ENCODE measurements at regions not wholly inside any gene's neighbourhood (a gene's known extent, or its start where the extent isn't known, plus 50 kb on each side); places are given as distances from the start of the nearest gene placed in this dataset.
A peak's percentile ranks its signal among the peaks of the same experiment; 100 is the strongest.
"Not testable (repeated sequence)": the region's sequence is repeated elsewhere in the genome, so short reads cannot be mapped to it uniquely, and the experiment has no call there.

DNA sequence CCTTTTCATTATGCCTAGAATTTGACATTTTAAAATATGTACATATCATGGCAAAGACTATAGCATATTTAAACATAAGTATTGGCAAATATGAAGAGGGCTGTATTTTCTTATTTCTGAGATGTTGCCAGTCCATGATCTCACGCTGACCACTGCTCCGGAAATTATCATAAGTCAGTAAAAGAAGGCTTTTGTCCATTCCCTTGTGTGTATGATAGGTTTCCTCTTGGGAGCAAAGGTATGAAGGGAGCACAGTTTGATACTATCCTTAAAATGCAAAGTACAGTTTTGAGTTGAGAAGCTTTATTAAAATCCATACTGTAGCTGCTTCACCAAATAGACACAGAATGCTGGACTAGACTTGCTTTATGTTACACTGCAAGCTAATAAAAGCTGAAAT is 52.6 kb upstream of the AGA start:
- DNase-seq (ENCODE audit: low spot score), result no peak

- DNase-seq (ENCODE audit: low spot score), result not testable (repeated sequence)
Observed at GRCh38 chr4:177495626-177496025, 53.4 kb upstream of the AGA start.

DNA sequence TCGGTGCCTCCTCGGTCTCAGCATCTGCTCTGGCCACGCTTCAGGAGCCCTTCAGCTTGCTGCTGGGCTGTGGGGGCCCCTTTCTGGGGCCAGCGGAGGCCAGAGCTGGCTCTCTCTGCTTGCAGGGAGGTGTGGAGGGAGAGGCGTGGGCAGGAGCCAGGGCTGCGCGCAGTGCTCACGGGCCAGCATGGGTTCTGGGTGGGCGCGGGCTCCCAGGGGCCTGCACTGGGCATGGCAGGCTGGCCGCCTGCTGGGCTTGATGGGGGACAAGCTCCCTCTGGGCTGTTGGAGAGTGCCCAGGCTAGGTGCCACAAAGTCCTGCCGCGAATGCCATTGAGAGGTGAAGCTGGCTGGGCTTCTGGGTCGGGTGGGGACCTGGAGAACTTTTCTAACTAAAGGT is 57.3 kb upstream of the AGA start:
- no peak for DNase-seq (ENCODE audit: low spot score)

- DNase-seq (ENCODE audit: low spot score), result no peak
Observed at GRCh38 chr4:177505171-177505615, 63.0 kb upstream of the AGA start.

DNA sequence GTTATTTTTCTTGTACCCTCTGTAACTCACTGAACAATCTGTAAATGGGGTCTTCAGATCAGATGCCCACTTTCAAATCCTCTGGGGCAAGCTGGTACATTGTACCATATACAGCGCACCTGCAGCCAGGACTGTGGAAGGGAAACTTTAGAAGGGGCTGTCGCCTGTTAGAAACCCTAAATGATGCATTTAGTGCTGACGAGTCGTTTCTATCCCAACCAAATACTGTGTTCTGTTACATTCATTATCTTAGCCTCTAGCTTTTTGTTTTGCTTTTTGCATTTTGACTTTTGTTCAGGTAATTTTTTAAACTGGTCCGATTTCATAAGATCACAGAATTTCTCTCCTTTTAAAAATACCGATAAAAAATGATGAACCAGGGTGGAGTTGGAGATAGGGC is 66.4 kb upstream of the AGA start:
- DNase-seq (ENCODE audit: low spot score), result no peak

GRCh38 chr4:177509226-177509745 is 67.0 kb upstream of the AGA start:
- no peak for DNase-seq (ENCODE audit: low spot score)

- DNase-seq (ENCODE audit: low spot score), result no peak
Observed at GRCh38 chr4:177511611-177512010, 69.4 kb upstream of the AGA start.

- DNase-seq (ENCODE audit: low spot score), result no peak
Observed at GRCh38 chr4:177512646-177513045, 70.4 kb upstream of the AGA start.

GRCh38 chr4:177517862-177518261 is 75.6 kb upstream of the AGA start:
- no peak for DNase-seq (ENCODE audit: low spot score)

- no peak for DNase-seq (ENCODE audit: low spot score)
Observed at GRCh38 chr4:177519481-177520260, 77.4 kb upstream of the AGA start.

DNA sequence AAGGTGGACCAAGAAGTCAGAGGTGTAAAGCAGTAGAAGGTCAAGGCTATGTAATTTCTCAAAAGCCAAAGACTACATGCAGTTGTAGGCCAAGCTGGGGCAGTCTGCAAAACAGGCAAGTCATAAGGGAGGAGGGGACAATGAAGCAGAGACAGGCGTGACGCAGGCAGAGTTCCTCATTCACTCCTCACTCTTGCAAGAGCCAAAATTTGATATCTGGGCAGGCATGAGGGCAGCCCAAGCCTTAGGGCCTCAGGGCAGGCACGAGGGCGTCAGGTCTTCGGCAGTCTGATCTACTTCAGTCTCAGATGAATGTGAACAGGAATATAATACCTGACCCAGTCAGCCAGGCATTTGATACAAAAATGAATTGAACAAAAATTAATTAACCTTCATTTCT is 86.4 kb upstream of the AGA start:
- no peak for DNase-seq (ENCODE audit: low spot score)

DNA sequence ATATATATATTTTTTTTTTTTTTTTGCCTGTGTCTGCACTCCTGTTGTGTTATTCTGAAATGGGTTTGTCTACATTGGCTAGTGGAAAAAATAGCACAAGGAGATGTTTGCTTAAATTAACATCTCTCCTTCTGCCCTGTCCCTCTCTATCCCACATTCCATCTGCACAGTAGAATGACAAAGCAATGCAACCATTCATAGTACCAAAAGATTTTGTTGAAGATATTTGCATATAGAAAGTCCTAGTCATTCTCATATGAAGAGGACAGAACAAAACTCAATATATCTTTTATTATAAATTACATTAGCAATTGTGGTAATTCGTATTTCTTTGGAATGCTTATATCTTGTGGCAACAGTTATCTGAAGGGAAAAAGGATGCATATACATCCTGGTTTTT is 88.3 kb upstream of the AGA start:
- no peak for DNase-seq (ENCODE audit: low spot score)

DNA sequence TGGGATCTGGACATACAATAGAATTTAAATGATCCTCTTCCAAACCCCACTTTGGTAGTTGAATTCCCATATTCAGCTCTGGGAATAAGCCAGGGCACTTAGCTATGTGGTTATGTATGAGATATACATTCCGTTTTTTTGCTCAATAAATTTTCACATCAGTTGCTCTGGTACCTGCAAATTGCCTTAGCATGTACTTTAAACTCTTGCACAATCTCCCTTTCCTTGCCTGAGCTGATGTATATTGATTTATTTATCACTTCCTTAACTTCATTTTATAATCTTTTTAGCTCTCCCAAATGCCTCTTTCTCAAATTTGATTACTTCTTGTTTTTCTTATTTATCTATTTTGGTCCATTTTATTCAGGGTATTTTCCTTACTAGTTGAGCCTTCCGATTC is 90.1 kb upstream of the AGA start:
- no peak for DNase-seq (ENCODE audit: low spot score)

DNA sequence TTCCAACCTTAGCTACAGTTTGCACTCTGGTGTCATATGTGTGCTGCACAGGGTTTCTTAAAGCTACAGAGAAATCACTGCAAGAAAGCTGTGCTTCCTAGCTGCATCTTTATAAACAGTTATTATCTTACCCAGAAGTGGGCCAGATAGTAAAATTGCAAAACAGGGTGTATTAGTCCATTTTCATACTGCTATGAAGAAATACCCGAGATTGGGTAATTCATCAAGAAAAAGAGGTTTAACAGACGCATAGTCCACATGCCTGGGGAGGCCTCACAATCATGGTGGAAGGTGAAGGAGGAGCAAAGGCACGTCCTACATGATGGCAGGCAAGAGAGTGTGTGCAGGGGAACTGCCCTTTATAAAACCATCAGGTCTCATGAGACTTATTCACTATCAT is 92.6 kb upstream of the AGA start:
- DNase-seq (ENCODE audit: low spot score), result not testable (repeated sequence)

DNA sequence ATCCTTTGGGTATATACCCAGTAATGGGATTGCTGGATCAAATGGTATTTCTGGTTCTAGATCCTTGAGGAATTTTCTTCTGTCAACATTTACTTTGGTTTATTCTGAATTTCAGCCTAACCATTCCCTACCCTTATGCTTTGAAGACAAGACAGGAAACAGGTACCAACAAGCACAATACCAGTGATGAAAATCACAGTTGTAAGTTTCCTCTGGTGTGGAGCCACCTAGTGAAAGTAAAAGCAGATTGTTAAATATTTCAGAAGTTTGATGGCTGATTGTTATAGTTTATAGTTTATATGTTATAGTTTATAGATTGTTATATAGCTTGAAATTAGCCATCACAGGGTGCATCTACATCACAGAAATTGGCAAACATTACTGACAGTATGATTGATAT is 104.5 kb upstream of the AGA start:
- DNase-seq (ENCODE audit: low spot score), result no peak

DNA sequence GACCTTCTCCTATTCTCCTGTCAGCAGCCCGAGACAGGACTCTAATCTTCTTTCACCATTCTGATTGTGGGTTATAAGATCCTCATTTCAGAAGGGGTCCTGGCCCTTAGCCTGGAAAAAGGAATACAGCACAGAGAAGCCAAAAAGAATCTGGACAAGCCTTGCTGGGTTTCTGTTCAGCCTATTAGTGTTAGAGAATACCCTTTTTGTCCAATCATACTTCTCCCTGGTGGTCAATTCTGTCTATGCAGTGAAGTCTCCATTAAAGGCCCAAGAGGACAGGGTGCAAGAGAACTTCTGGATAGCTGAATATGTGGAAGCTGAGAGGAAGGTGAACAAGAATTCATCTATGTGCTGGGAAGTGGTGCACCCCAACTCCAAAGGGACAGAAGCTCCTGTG is 105.7 kb upstream of the AGA start:
- DNase-seq (ENCODE audit: low spot score), result no peak

DNA sequence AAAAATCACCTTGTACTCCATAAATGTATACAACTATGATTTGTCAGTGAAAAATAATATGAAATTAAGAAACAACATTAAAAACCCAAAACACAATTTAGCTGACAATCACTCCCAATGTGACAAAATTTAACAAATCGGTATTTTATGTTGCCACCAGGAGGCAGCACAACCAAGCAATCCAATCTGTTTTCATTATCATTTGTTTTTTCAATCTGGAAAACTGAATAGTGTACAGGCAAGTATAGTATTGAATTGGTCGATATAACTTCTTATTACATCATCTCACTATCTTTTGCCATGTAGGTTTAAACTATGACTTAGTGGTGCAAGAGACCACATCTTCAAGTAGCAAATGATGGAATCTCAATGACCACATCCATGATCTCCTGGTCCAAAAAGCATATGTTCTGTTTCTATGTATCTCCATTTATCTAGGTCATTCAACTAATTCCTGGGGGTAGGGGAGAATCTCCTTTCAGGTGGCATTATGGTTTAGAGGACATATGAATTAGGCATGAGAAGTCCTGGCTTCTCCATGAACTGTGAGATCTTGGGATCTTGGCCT is 112.9 kb upstream of the AGA start:
- peak; percentile 14 for DNase-seq (ENCODE audit: low spot score)

DNA sequence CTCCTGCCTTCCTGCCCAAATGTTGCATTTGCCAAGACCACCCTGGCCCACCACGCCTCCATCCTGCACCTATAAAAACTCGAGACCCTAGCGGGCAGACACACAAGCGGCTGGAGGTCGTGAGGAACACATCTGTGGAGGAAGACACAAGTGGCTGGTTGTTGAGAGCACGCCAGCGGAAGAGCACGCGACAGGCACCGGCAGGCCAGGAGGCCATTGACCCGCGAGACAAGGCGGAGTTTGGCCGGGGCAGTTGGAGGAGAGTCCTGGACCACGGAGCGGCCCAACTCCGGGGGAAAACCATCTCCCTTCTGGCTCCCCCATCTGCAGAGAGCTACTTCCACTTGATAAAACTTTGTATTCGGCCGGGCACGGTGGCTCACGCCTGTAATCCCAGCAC is 115.2 kb upstream of the AGA start:
- no peak for DNase-seq (ENCODE audit: low spot score)

- DNase-seq (ENCODE audit: low spot score), result no peak
Observed at GRCh38 chr4:177558995-177559394, 116.8 kb upstream of the AGA start.

DNA sequence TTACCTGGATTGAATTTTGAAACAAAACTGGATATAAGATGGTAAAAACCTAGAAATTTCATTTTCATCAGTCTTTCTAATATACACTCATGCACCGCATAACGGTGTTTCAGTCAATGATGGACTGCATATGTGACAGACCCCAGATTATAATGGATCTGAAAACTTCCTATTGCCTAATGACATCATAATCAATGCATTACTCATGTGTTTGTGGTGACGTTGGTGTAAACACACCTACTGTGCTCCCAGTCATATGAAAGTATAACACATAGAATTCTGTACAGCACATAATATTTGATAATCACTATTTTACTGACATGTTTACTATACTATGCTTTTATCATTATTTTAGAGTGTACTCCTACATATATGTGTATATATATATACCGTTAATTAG is 119.9 kb upstream of the AGA start:
- no peak for DNase-seq (ENCODE audit: low spot score)

DNA sequence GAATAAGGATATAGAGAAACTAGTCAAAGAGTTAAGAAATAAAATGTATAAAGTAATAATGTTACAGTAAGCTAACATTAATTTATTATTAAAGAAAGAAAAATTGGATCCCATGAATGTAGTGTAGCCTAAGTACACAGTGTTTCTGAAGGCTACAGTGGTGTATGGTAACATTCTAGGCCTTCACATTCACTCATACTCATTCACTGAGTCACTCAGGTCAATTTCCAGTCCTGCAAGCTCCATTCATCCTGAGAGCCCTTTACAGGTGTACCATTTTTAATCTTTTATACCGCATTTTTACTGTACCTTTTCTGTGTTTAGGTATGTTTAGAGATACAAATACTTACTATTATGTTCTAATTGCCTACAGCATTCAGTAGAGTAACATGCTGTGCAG is 120.6 kb upstream of the AGA start:
- no peak for DNase-seq (ENCODE audit: low spot score)

GRCh38 chr4:177566691-177567090 is 124.5 kb upstream of the AGA start:
- DNase-seq (ENCODE audit: low spot score), result no peak

- no peak for DNase-seq (ENCODE audit: low spot score)
Observed at GRCh38 chr4:177568931-177569330, 126.7 kb upstream of the AGA start.

DNA sequence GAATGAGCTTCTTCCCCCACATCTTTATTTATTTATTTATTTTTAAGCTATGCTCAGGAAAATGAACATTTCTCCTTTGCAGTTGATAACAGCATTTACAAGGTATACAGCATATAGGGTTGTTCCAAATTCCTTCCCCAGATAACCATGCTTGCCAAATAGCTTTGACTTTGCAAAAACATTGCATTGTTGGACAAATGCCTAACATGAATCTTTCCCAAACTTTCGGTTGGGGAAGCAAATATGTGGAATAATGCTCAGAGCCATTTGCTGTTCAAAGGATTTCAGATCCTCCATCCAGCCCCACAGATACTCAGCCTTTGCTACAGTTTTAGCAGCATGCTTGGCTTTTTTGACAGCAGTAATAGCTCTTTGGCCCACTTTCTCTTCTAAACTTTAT is 127.2 kb upstream of the AGA start:
- no peak for DNase-seq (ENCODE audit: low spot score)
